ENCODE measurements at regions not wholly inside any gene's neighbourhood (a gene's known extent, or its start where the extent isn't known, plus 50 kb on each side); places are given as distances from the start of the nearest gene placed in this dataset.

DNA sequence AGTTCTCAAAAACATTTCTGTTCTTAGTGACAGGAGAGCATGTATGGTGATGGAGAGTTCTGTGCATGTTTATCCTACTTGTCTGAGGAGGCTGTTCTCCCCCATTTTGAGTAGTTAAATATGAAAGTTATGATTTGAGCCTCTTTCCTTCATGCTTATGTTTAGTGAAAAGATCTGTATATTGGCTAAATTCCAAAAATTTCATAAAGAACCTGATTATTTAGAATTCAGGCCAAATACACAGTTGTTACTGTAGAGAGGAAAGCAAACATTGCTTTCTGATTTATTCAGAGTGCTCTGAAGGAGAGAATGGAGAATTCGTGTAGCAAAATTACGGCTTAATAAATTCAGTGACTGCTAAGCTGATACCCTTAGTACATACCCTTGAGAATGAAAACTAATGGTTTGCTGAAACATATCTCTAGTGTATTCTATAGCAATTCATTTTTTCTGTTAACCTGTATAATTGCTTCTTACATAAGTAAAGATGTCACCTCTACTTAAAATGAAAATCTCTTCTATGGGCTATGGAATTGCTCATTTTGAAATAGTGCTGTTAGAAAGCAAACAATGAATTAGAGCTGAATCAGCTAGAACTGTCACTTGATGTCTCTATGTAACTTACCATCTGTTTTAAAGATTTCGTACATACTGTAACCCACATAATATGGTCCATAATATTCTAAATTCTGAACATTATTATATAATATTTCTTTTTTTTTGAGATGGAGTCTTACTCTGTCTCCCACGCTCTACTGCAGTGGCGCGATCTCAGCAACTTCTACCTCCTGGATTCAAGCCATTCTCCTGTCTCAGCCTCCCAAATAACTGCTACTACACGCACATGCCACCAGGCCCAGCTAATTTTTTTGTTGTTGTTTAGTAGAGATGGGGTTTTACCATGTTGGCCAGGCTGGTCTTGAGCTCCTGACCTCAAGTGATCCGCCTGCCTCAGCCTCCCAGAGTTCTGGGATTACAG, 417.0 kb upstream of the RGS6 start:
- Mint-ChIP-seq H3K4me1 (ENCODE audit: insufficient read depth, unreplicated experiment) (no peaks in the 10 kb centered on the region), H3K36me3 (ENCODE audit: insufficient read depth, unreplicated experiment) (peaks cover 7% of the 10 kb centered on the region), H3K27ac (ENCODE audit: low read depth, unreplicated experiment) (no peak overlapping the region), H3K27me3 (ENCODE audit: insufficient read depth, unreplicated experiment) (no peaks in the 10 kb centered on the region), H3K9me3 (ENCODE audit: unreplicated experiment) (no peaks in the 10 kb centered on the region), H3K4me3 (ENCODE audit: unreplicated experiment) (no peak overlapping the region)
- POLR2A ChIA-PET = interaction anchor here (0.7 kb wide), 1 partner anchor 93 kb away, joined by 3 read pairs; no protein-coding TSS in a partner anchor
- TF ChIP-seq, protein P1, sequence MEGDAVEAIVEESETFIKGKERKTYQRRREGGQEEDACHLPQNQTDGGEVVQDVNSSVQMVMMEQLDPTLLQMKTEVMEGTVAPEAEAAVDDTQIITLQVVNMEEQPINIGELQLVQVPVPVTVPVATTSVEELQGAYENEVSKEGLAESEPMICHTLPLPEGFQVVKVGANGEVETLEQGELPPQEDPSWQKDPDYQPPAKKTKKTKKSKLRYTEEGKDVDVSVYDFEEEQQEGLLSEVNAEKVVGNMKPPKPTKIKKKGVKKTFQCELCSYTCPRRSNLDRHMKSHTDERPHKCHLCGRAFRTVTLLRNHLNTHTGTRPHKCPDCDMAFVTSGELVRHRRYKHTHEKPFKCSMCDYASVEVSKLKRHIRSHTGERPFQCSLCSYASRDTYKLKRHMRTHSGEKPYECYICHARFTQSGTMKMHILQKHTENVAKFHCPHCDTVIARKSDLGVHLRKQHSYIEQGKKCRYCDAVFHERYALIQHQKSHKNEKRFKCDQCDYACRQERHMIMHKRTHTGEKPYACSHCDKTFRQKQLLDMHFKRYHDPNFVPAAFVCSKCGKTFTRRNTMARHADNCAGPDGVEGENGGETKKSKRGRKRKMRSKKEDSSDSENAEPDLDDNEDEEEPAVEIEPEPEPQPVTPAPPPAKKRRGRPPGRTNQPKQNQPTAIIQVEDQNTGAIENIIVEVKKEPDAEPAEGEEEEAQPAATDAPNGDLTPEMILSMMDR (IDR thresholded peaks at IDR 0.05; ENCODE audit: unreplicated experiment) = no peak
- CTCF ChIA-PET = no interaction called here
- intact Hi-C loops (cut with micrococcal nuclease) = no loop called here
- BruUV-seq (replicated peaks) = no TSS peak
- no peak for DNase-seq (ENCODE audit: unreplicated experiment)

DNA sequence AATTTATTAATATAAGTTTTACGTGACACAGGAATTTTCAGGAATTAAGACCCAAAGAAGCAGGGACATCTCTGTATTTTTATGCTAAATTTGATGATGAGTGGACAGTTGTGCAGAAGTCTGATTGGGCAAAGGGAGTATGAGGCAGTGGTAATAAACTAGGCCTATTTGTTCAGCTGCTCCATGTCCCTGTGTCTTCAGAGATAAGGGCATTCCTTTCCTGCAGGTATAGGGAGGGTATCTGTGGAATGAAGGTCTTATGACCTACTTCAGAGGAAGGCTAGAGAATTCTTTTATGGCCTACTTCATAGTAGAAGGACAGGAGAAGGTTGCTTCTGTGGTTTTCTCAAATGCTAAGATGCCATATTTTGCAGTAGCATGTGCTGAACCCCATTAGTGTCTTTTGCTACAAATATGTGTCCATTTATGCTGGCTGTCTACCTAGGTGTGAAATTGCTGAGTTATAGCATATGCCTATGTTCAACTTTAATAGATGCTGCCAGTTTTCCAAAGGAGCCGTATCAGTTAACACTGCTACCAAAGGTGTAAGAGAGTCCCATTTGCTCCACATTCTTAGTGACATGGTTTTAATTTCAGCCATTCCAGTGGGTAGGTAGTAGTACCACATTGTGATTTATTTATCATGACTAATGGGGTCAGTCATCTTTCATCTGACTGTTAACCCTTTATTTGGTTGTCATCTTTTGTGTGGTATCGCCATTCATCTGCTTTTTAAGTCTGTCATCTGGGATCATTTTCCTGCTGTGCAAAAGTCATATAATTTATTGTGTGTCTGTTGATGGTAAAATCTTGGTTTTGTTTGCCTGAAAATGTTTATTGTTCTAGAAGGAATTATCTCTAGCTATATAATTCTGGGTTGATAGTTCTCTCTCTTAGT, 410.7 kb upstream of the RGS6 start:
- H3K4me3 Mint-ChIP-seq (ENCODE audit: unreplicated experiment) = no peak overlapping the region
- H3K27ac Mint-ChIP-seq (ENCODE audit: low read depth, unreplicated experiment) = no peak overlapping the region
- intact Hi-C loops (cut with micrococcal nuclease) = no loop called here
- H3K27me3 Mint-ChIP-seq (ENCODE audit: insufficient read depth, unreplicated experiment) = no peaks in the 10 kb centered on the region
- TF ChIP-seq, protein P1 (IDR thresholded peaks at IDR 0.05; ENCODE audit: unreplicated experiment) = no peak
- DNase-seq (ENCODE audit: unreplicated experiment) = no peak
- H3K9me3 Mint-ChIP-seq (ENCODE audit: unreplicated experiment) = no peaks in the 10 kb centered on the region
- BruUV-seq (replicated peaks) = no TSS peak
- H3K36me3 Mint-ChIP-seq (ENCODE audit: insufficient read depth, unreplicated experiment) = no peaks in the 10 kb centered on the region
- ChIA-PET POLR2A (interaction anchor here (0.5 to 1.1 kb wide), 4 partner anchors 10 to 33 kb away, joined by 3 read pairs; no protein-coding TSS in a partner anchor), CTCF (no interaction called here)
- peaks cover 12% of the 10 kb centered on the region for H3K4me1 Mint-ChIP-seq (ENCODE audit: insufficient read depth, unreplicated experiment)

DNA sequence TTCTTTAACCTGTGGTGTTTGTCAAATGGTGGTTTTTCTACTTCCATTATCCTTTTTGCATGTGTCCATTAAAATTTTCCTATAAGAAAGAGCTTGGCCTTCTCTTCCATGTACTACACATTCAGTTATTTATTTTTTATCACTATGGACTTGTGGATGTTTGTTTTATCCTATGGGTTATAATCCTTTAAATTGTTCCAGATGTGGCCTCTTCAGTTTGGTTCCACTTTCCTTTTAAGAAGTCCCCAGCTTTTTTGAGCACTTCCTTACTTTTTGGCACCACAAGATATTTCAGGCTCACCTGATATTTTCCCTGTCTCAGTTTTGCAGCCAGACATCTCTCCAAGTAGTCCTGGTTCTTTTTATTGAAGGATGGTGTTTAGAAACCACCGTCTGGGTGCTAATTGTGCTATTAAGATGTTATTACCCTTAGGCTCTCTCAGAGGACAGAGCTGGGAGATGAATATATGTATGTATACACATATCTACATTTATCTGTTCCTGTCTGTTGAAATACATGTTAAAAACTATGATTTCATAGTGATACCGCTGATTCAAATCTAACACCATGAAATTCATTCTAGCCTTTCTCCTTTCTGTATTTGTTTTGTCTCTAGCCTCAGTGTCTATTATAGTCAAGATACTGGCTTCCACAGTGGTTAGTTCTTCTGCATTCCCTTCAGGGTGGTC, 408.5 kb upstream of the RGS6 start:
- Mint-ChIP-seq H3K27ac (ENCODE audit: low read depth, unreplicated experiment) (no peak overlapping the region), H3K4me3 (ENCODE audit: unreplicated experiment) (no peak overlapping the region), H3K4me1 (ENCODE audit: insufficient read depth, unreplicated experiment) (peaks cover 12% of the 10 kb centered on the region), H3K27me3 (ENCODE audit: insufficient read depth, unreplicated experiment) (no peaks in the 10 kb centered on the region), H3K9me3 (ENCODE audit: unreplicated experiment) (no peaks in the 10 kb centered on the region), H3K36me3 (ENCODE audit: insufficient read depth, unreplicated experiment) (no peaks in the 10 kb centered on the region)
- no TSS peak for BruUV-seq (replicated peaks)
- ChIA-PET CTCF (interaction anchor here (0.6 kb wide), 1 partner anchor 1509 kb away, joined by 3 read pairs; no protein-coding TSS in a partner anchor), POLR2A (interaction anchor here (0.6 kb wide), 1 partner anchor 20 kb away, joined by 3 read pairs; no protein-coding TSS in a partner anchor)
- no peak for DNase-seq (ENCODE audit: unreplicated experiment)
- intact Hi-C loops (cut with micrococcal nuclease) = no loop called here
- TF ChIP-seq, protein P1 (IDR thresholded peaks at IDR 0.05; ENCODE audit: unreplicated experiment) = no peak

Measured in MCF 10A (cell line).